Kidney (tissue), 13 donors: ENCODE measurements at regions not wholly inside any gene's neighbourhood (a gene's known extent, or its start where the extent isn't known, plus 50 kb on each side); places are given as distances from the start of the nearest gene placed in this dataset.
"Not testable (repeated sequence)": the region's sequence is repeated elsewhere in the genome, so short reads cannot be mapped to it uniquely, and the experiment has no call there.

Experiments used
- DNase-seq, 5 donors: peaks; one replicate each; pipeline ENCODE4 v3.0.0-alpha.2; 2013 to 2020
- FAIRE-seq: peaks from 2 replicates; lab custom pipeline; 2012; peaks lifted over from hg19 to GRCh38; lab: Jason Lieb, UNC
- H3K27ac ChIP-seq, 2 donors: one replicate each; pipeline ENCODE4 v1.7.0; 2013; ENCODE audit warnings: low read depth in 2 of 2, low read length in 2 of 2, inconsistent platforms in 1 of 2
- H3K27me3 ChIP-seq: one replicate; pipeline ENCODE4 v1.7.1; 2013; ENCODE audit warnings: low read length, inconsistent platforms; ENCODE audit not compliant: control insufficient read depth, insufficient read depth
- H3K36me3 ChIP-seq, 3 donors: one replicate each; pipeline versions ENCODE4 v1.7.0 to v1.7.1; 2013; ENCODE audit warnings: low read length in 3 of 3, control low read depth in 1 of 3, inconsistent platforms in 1 of 3; ENCODE audit not compliant: insufficient read depth in 3 of 3, control insufficient read depth in 2 of 3
- H3K4me1 ChIP-seq, 3 donors: one replicate each; pipeline versions ENCODE4 v1.7.0 to v1.7.1; 2013; ENCODE audit warnings: low read length in 3 of 3, inconsistent platforms in 1 of 3, low read depth in 1 of 3; ENCODE audit not compliant: control insufficient read depth in 2 of 3, insufficient read depth in 2 of 3
- H3K4me3 ChIP-seq, 3 donors: one replicate each; pipeline versions ENCODE4 v1.7.0 to v1.8.1; 2013; ENCODE audit warnings: low read length in 3 of 3, control low read depth in 1 of 3, inconsistent platforms in 1 of 3
- H3K9ac ChIP-seq, 3 donors: one replicate each; pipeline versions ENCODE4 v1.7.0 to v1.7.1; 2013; ENCODE audit warnings: low read length in 3 of 3, control low read depth in 1 of 3, inconsistent platforms in 1 of 3
- H3K9me3 ChIP-seq, 3 donors: one replicate each; pipeline versions ENCODE4 v1.7.0 to v1.7.1; 2013; ENCODE audit warnings: low read length in 3 of 3, control low read depth in 1 of 3, inconsistent platforms in 1 of 3; ENCODE audit not compliant: control insufficient read depth in 2 of 3, insufficient read depth in 1 of 3
- CTCF ChIP-seq: IDR thresholded peaks from 3 replicates; pipeline ENCODE4 v1.5.1; 2012; ENCODE audit warnings: mild to moderate bottlenecking, moderate library complexity, borderline replicate concordance; ENCODE audit not compliant: insufficient read depth; ENCODE audit errors: extremely low read depth
- intact Hi-C: fragments of 100-400 bp; cut with DNase I; formaldehyde crosslinking; loops from one replicate; pipeline ENCODE4 v1.11.1; 2022
- donor health status: control.
- donor health status: control.
- donor health status: control.
- donor health status: control.
- donor health status: control.
- donor health status: DM: yes; HTN: yes; CAD: no.
- donor health status: Normal renal cell carcinoma (clear cell type).

GRCh38 chr2:242008908-242009307 lies 139.4 kb downstream of the RTP5 start:
- H3K4me3 ChIP-seq, H3K9me3 ChIP-seq, H3K27me3 ChIP-seq, FAIRE-seq, DNase-seq, H3K4me1 ChIP-seq, H3K9ac ChIP-seq, intact Hi-C loops, H3K27ac ChIP-seq, H3K36me3 ChIP-seq: not testable (repeated sequence)

GRCh38 chr2:242009846-242010245 lies 140.3 kb downstream of the RTP5 start:
- intact Hi-C loops, H3K27me3 ChIP-seq, H3K4me1 ChIP-seq, H3K9ac ChIP-seq, FAIRE-seq, H3K27ac ChIP-seq, H3K9me3 ChIP-seq, H3K36me3 ChIP-seq, DNase-seq, H3K4me3 ChIP-seq: not testable (repeated sequence)

GRCh38 chr2:242010252-242011166 lies 141.0 kb downstream of the RTP5 start:
- H3K9me3 ChIP-seq, FAIRE-seq, H3K36me3 ChIP-seq, H3K4me3 ChIP-seq, DNase-seq, H3K27me3 ChIP-seq, intact Hi-C loops, H3K9ac ChIP-seq, H3K27ac ChIP-seq, H3K4me1 ChIP-seq: not testable (repeated sequence)

- H3K4me3 ChIP-seq = no peak overlapping the region
- H3K36me3 ChIP-seq = no peaks in the 10 kb centered on the region
- FAIRE-seq (no peak), DNase-seq (no peak)
- no peaks in the 10 kb centered on the region for H3K27me3 ChIP-seq
- no peaks in the 10 kb centered on the region for H3K4me1 ChIP-seq
- no peak overlapping the region for H3K9ac ChIP-seq
- TF ChIP-seq CTCF = no peak
- intact Hi-C loops = no loop called here
- H3K9me3 ChIP-seq = no peaks in the 10 kb centered on the region
- no peak overlapping the region for H3K27ac ChIP-seq
These were observed 141.6 kb downstream of the RTP5 start for GRCh38 chr2:242011167-242011513.

- FAIRE-seq (no peak), DNase-seq (no peak)
- Histone ChIP-seq H3K4me3 (no peak overlapping the region), H3K27ac (no peak overlapping the region), H3K9me3 (no peaks in the 10 kb centered on the region), H3K4me1 (no peaks in the 10 kb centered on the region), H3K9ac (no peak overlapping the region), H3K27me3 (no peaks in the 10 kb centered on the region), H3K36me3 (no peaks in the 10 kb centered on the region)
- TF ChIP-seq CTCF = no peak
- intact Hi-C loops = no loop called here
These were observed 142.0 kb downstream of the RTP5 start for GRCh38 chr2:242011516-242011915.
